ENCODE measurements at regions not wholly inside any gene's neighbourhood (a gene's known extent, or its start where the extent isn't known, plus 50 kb on each side); places are given as distances from the start of the nearest gene placed in this dataset.

DNA sequence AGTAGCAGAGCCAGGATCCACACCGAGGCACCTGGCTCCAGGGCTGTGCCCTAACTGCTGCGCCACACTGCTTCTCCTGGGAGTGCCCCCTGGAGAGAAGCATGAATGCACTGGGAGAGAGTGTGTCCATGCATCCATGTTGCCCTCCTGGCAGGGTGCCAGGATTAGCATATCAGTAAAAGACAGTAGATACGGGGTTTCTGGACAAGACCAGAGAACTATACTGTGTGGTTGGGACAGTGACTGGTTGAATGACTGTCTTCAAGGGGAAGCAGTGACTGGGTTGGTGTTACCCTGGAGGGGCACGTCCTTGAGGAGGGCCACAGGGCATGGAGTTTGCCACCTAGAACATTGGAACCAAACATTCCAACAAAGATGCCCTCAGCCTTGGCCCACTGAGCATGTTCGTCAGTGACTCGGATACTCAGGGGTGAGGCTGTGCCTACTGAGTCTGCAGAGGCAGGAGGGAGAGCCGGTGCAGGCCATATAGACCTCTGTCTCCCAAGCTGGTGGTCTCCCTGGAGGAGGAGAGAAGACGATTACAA is 288.8 kb downstream of the CDC5L start:
- Histone ChIP-seq H3K9me3 (ENCODE audit: control insufficient read depth, insufficient read depth, low read length) (no peaks in the 10 kb centered on the region), H3K4me3 (ENCODE audit: low read length) (no peak overlapping the region), H3K27me3 (ENCODE audit: control insufficient read depth, insufficient read depth, low read length) (no peaks in the 10 kb centered on the region), H3K4me1 (ENCODE audit: control insufficient read depth, insufficient read depth, low read length) (peaks cover 5% of the 10 kb centered on the region; the same call in 1 of the 2 replicates), H3K36me3 (ENCODE audit: control insufficient read depth, insufficient read depth, low read length) (no peaks in the 10 kb centered on the region), H3K27ac (ENCODE audit: low read length) (no peak overlapping the region)
- WGBS (ENCODE audit: insufficient coverage, insufficient read length) = no CpG with 5 or more reads among the region's 8 CpGs
- no peak for DNase-seq (ENCODE audit: low read depth, low spot score)

DNA sequence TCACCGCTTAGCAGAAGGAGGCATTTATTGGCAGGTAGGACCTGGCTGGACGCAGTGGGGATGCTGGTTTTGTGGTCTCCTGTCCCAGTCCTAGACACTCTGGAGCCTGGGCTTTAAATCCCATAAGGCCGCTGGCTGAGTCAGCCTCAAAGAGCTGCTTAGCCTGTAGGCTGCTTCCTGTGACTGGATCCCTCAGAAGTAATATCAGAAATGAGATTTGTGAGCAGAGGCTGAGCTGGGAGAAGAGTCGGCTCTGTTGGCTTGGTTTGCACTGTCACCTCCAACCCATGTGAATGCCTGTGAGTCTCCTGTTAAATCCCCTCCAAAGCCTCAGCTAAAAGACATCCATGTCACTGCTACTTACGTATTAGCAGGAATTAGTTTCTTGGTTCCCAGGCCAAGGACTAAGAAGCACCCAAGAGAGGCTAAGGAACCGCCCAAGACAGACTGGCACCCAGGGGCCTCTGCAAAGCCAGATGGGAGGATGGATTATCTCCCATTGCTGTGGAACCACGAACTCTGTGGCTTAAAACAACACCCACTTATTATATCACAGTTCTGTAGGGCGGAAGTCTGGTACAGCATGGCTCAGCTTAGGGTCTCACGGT is 289.4 kb downstream of the CDC5L start:
- Histone ChIP-seq H3K36me3 (ENCODE audit: control insufficient read depth, insufficient read depth, low read length) (no peaks in the 10 kb centered on the region), H3K27me3 (ENCODE audit: control insufficient read depth, insufficient read depth, low read length) (no peaks in the 10 kb centered on the region), H3K4me1 (ENCODE audit: control insufficient read depth, insufficient read depth, low read length) (peaks cover 5% of the 10 kb centered on the region; the same call in 1 of the 2 replicates), H3K9me3 (ENCODE audit: control insufficient read depth, insufficient read depth, low read length) (no peaks in the 10 kb centered on the region), H3K27ac (ENCODE audit: low read length) (no peak overlapping the region), H3K4me3 (ENCODE audit: low read length) (no peak overlapping the region)
- no CpG with 5 or more reads among the region's 9 CpGs for WGBS (ENCODE audit: insufficient coverage, insufficient read length)
- DNase-seq (ENCODE audit: low read depth, low spot score) = no peak

DNA sequence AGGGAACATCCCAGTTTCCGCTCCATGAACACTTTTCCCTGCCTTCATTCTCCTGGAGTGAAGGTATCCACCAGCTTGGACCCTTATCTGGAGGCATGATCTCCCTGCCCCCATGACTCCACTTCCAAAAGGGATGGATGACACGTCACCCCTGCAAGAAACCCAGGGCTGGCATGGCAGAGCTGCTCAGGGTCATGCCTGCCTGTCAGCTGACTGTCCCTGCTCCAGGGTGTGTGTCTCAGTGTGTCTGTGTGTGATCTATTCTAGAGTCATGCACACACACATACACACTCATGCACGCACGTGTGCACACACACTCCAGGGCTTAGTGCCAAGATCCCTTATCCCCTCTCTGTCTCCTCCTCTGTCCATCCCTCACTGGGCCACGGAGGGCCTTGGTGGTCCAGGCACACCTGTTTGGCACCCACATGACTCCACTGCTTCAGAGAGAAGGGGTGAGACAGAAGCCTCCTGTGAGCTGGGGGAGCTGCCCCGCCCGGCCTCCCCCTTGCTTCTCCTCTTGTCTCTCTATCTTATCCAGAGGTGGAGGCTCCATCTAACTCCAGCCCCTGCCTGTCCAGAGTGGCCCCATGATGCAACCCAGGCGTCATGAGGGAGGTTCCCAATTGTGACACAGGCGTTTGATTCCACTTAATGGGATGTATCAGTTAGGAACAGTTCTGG is 290.9 kb downstream of the CDC5L start:
- no CpG with 5 or more reads among the region's 9 CpGs for WGBS (ENCODE audit: insufficient coverage, insufficient read length)
- Histone ChIP-seq H3K9me3 (ENCODE audit: control insufficient read depth, insufficient read depth, low read length) (no peaks in the 10 kb centered on the region), H3K36me3 (ENCODE audit: control insufficient read depth, insufficient read depth, low read length) (no peaks in the 10 kb centered on the region), H3K4me3 (ENCODE audit: low read length) (no peak overlapping the region), H3K27me3 (ENCODE audit: control insufficient read depth, insufficient read depth, low read length) (no peaks in the 10 kb centered on the region), H3K4me1 (ENCODE audit: control insufficient read depth, insufficient read depth, low read length) (no peaks in the 10 kb centered on the region), H3K27ac (ENCODE audit: low read length) (no peak overlapping the region)
- DNase-seq (ENCODE audit: low read depth, low spot score) = no peak

DNA sequence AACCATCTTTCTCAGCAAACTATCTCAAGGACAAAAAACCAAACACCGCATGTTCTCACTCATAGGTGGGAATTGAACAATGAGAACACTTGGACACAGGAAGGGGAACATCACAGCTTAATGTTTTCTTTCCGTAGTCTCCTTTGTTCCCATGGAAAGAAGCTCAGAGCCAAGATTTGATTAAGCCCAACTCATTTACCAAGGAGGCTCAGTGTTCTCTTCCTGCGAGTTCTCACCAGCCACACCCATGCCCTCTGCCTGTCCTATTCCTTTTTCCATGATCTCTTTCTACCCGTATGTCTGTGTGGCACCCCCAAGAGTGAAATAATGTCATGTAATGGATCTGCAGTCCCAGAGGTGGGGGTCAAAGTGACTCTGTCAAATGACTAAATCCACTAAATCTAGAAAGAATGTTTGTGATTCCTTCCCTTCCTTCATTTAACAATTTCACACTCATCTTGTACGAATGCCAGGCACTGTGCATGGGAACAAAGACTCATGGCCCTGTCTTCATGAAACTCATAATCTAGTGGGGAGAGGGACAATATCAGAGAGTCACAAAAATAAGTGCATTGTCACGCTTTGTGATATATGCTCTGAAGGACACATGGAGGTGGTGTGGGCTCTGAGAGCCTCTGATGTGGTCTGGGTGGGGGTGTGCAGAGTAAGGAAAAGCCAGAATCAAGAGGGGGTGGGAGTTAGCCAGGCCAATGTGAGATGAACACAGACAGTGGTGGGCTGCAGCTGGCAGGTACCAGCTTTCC is 292.1 kb downstream of the CDC5L start:
- no peak overlapping the region for H3K4me3 ChIP-seq (ENCODE audit: low read length)
- no peak overlapping the region for H3K27ac ChIP-seq (ENCODE audit: low read length)
- H3K4me1 ChIP-seq (ENCODE audit: control insufficient read depth, insufficient read depth, low read length) = no peaks in the 10 kb centered on the region
- H3K36me3 ChIP-seq (ENCODE audit: control insufficient read depth, insufficient read depth, low read length) = no peaks in the 10 kb centered on the region
- H3K9me3 ChIP-seq (ENCODE audit: control insufficient read depth, insufficient read depth, low read length) = no peaks in the 10 kb centered on the region
- no CpG with 5 or more reads among the region's 6 CpGs for WGBS (ENCODE audit: insufficient coverage, insufficient read length)
- H3K27me3 ChIP-seq (ENCODE audit: control insufficient read depth, insufficient read depth, low read length) = no peaks in the 10 kb centered on the region
- no peak for DNase-seq (ENCODE audit: low read depth, low spot score)

DNA sequence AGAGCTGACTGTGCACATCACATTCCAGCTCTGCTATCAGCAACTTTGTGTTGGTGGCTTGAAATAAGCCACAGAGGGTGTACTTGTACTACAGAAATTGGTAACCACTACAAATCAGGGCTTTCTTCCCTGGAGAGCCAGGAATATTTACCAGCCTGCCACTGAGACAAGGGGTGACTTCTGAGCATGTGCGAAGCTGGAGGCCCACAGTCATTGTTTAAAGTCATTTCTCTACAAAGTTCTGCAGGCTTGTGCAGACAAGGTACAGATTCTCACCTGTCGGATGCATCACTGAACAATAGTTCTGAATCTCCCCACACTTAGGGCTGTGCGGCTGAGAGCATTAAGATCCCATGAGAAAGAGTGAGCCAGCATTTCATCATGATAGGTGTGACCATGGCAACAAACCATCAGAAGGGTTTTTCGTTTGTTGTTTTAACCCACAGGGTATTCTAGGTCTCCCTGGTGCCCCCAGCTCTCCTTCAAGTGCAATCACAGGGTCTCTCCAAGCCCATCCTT is 292.8 kb downstream of the CDC5L start:
- H3K9me3 ChIP-seq (ENCODE audit: control insufficient read depth, insufficient read depth, low read length) = no peaks in the 10 kb centered on the region
- H3K4me3 ChIP-seq (ENCODE audit: low read length) = no peak overlapping the region
- no CpG with 5 or more reads among the region's 4 CpGs for WGBS (ENCODE audit: insufficient coverage, insufficient read length)
- no peaks in the 10 kb centered on the region for H3K4me1 ChIP-seq (ENCODE audit: control insufficient read depth, insufficient read depth, low read length)
- H3K27me3 ChIP-seq (ENCODE audit: control insufficient read depth, insufficient read depth, low read length) = no peaks in the 10 kb centered on the region
- no peak overlapping the region for H3K27ac ChIP-seq (ENCODE audit: low read length)
- no peak for DNase-seq (ENCODE audit: low read depth, low spot score)
- H3K36me3 ChIP-seq (ENCODE audit: control insufficient read depth, insufficient read depth, low read length) = no peaks in the 10 kb centered on the region

DNA sequence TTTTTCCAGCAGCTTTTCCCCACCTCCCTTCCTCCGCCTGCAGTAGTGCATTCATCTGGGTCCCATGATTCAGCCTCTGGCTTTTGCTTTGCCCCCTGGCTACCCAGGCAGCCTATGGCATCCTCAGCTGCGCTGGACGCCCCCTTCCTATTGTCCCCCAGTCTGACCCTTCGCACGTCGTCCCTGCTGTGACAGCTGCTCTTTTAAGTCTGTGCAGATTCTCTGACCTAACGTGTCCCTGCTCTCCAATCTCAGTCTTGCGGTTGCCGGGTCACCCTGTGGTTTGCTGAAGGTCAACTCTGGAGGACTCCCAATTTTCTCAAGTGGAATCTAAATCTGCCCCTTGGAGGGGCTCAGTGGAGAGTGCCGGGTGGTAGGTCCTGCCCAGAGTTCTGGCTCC is 294.3 kb downstream of the CDC5L start:
- no peaks in the 10 kb centered on the region for H3K36me3 ChIP-seq (ENCODE audit: control insufficient read depth, insufficient read depth, low read length)
- DNase-seq (ENCODE audit: low read depth, low spot score) = no peak
- H3K4me1 ChIP-seq (ENCODE audit: control insufficient read depth, insufficient read depth, low read length) = no peaks in the 10 kb centered on the region
- H3K9me3 ChIP-seq (ENCODE audit: control insufficient read depth, insufficient read depth, low read length) = no peaks in the 10 kb centered on the region
- no peak overlapping the region for H3K4me3 ChIP-seq (ENCODE audit: low read length)
- H3K27ac ChIP-seq (ENCODE audit: low read length) = no peak overlapping the region
- H3K27me3 ChIP-seq (ENCODE audit: control insufficient read depth, insufficient read depth, low read length) = no peaks in the 10 kb centered on the region
- WGBS (ENCODE audit: insufficient coverage, insufficient read length) = no CpG with 5 or more reads among the region's 10 CpGs

DNA sequence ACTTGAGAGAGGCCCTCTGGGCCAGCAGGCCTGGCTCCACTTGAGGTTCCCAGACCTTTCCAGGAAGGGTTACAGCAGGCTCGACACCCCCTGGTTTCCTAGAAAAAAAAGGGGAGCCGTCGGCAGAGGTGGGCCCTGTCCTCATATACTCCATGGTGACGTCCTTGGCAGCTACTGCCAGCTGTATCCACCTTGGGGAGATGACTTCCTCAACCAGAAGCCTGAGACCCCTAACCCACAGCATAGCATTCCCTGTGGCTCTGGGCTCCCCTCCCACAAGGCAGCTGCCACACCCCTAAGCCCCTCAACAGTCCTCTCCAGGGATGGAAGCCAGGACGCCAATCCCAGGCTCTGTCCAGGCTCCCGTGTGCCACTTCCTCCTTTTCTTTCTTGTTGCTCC is 294.8 kb downstream of the CDC5L start:
- Histone ChIP-seq H3K4me1 (ENCODE audit: control insufficient read depth, insufficient read depth, low read length) (no peaks in the 10 kb centered on the region), H3K4me3 (ENCODE audit: low read length) (no peak overlapping the region), H3K27me3 (ENCODE audit: control insufficient read depth, insufficient read depth, low read length) (no peaks in the 10 kb centered on the region), H3K36me3 (ENCODE audit: control insufficient read depth, insufficient read depth, low read length) (no peaks in the 10 kb centered on the region), H3K27ac (ENCODE audit: low read length) (no peak overlapping the region), H3K9me3 (ENCODE audit: control insufficient read depth, insufficient read depth, low read length) (no peaks in the 10 kb centered on the region)
- no peak for DNase-seq (ENCODE audit: low read depth, low spot score)
- no CpG with 5 or more reads among the region's 6 CpGs for WGBS (ENCODE audit: insufficient coverage, insufficient read length)

DNA sequence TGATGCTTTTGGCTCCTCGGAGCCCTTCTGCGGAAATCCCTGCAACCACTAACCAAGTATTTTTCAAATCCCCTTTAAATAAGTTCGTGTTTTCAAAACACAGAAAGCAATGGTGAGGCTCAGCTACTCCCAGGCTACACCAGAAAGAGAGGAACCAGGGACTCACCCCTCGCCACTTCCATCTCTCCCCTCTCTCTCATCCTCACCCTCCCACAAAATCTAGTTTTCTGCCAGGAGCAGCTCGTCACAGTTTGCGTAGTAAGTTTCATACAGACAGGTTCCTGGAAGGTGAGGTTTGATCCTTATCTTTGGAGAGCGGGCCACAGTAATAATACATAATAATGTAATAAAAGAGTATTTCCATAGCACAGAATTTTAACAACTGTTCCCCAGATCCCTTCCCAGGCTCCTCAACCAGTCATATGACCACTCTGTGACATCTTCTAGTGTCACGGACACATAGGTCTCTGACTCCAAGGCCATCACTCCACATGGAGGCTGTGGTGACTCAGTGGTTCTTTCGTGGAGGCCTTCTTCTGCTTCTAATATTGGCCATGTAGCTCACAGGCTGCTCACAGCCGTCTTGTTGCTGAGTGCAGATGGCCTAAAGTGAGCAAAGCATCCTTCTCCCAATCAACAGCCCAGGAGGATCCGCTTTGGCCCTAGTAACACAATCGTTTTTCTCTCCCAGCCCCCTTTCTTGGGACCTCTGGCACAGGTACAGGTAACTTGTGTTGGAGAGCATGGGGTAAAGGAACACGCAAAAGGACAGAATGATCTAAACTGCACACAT is 295.7 kb downstream of the CDC5L start:
- Histone ChIP-seq H3K27me3 (ENCODE audit: control insufficient read depth, insufficient read depth, low read length) (no peaks in the 10 kb centered on the region), H3K9me3 (ENCODE audit: control insufficient read depth, insufficient read depth, low read length) (no peaks in the 10 kb centered on the region), H3K36me3 (ENCODE audit: control insufficient read depth, insufficient read depth, low read length) (no peaks in the 10 kb centered on the region), H3K27ac (ENCODE audit: low read length) (no peak overlapping the region), H3K4me3 (ENCODE audit: low read length) (no peak overlapping the region), H3K4me1 (ENCODE audit: control insufficient read depth, insufficient read depth, low read length) (no peaks in the 10 kb centered on the region)
- no peak for DNase-seq (ENCODE audit: low read depth, low spot score)
- WGBS (ENCODE audit: insufficient coverage, insufficient read length) = no CpG with 5 or more reads among the region's 13 CpGs

DNA sequence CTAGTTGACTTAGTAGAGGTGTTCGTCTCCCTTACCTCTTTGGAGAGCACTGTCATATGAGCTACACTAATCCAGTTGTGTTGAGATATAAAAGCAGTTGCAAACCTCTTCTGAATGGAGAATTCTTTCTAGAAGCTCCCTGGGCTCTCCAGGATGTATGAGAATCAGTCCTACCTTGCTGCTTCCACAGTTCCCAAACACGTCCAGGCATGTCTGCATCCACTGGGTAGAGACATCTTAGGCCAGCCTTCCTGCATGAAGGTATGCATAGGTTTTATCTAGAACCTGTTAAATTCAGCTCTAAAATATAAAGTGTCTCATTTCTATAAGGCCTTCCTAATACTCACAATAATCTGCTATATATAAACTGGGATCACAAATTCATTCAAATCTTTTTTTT is 297.7 kb downstream of the CDC5L start:
- H3K27ac ChIP-seq (ENCODE audit: low read length) = no peak overlapping the region
- H3K27me3 ChIP-seq (ENCODE audit: control insufficient read depth, insufficient read depth, low read length) = no peaks in the 10 kb centered on the region
- WGBS (ENCODE audit: insufficient coverage, insufficient read length) = no CpG with 5 or more reads among the region's 2 CpGs
- no peaks in the 10 kb centered on the region for H3K36me3 ChIP-seq (ENCODE audit: control insufficient read depth, insufficient read depth, low read length)
- DNase-seq (ENCODE audit: low read depth, low spot score) = no peak
- H3K4me1 ChIP-seq (ENCODE audit: control insufficient read depth, insufficient read depth, low read length) = no peaks in the 10 kb centered on the region
- H3K4me3 ChIP-seq (ENCODE audit: low read length) = no peak overlapping the region
- no peaks in the 10 kb centered on the region for H3K9me3 ChIP-seq (ENCODE audit: control insufficient read depth, insufficient read depth, low read length)

DNA sequence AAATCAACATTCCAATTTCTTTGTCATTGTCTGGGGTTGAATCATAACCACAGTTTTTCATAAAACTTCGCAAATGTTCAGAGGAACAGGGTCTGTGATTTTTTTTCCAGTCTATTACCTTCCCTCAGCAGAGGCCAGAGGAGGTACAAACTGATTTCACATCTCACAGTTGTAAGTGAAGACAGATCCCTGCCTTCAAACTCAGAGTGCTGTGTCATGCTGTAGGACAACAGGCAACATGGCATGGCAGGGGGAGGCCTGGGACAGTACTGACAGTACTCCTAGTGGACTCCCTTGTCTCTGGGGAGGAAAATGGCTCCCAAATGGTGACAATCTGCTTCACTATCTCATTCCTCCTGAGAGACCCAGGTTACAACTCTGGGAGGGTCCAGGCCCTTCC is 308.6 kb downstream of the CDC5L start:
- WGBS (ENCODE audit: insufficient coverage, insufficient read length) = no CpG with 5 or more reads among the region's 1 CpG
- no peak overlapping the region for H3K27ac ChIP-seq (ENCODE audit: low read length)
- no peaks in the 10 kb centered on the region for H3K36me3 ChIP-seq (ENCODE audit: control insufficient read depth, insufficient read depth, low read length)
- no peak for DNase-seq (ENCODE audit: low read depth, low spot score)
- no peaks in the 10 kb centered on the region for H3K9me3 ChIP-seq (ENCODE audit: control insufficient read depth, insufficient read depth, low read length)
- peaks cover 1% of the 10 kb centered on the region; the same call in 1 of the 2 replicates for H3K4me1 ChIP-seq (ENCODE audit: control insufficient read depth, insufficient read depth, low read length)
- no peaks in the 10 kb centered on the region for H3K27me3 ChIP-seq (ENCODE audit: control insufficient read depth, insufficient read depth, low read length)
- no peak overlapping the region for H3K4me3 ChIP-seq (ENCODE audit: low read length)

Data from iPS DF 6.9 (cell line).